Naive thymus-derived CD4-positive, alpha-beta T cell (primary cell): ENCODE measurements at regions not wholly inside any gene's neighbourhood (a gene's known extent, or its start where the extent isn't known, plus 50 kb on each side); places are given as distances from the start of the nearest gene placed in this dataset.

Experiments used
- ATAC-seq: fragments of 150-1000 bp; cut with Tn5 transposase; 2 replicates; pipeline ENCODE4 v1.10.0; 2021; ENCODE audit warnings: mild to moderate bottlenecking, moderate library complexity
- CTCF ChIA-PET: fragments of 350-600 bp; sonication (Branson Sonifier 250); formaldehyde crosslinking; loops from one replicate; lab custom pipeline; 2021; ENCODE audit warnings: antibody characterized with exemption; lab: Charles Lee
- POLR2A ChIA-PET: fragments of 350-600 bp; sonication (Branson Sonifier 250); formaldehyde crosslinking; loops from one replicate; lab custom pipeline; 2021; ENCODE audit warnings: antibody characterized with exemption, inconsistent platforms; lab: Charles Lee
- DNase-seq, 9 donors: peaks; one replicate each; pipeline versions ENCODE4 v3.0.0 to v3.0.0-alpha.2; 2020 to 2022; ENCODE audit warnings: mixed read lengths in 1 of 9
- H3K27ac ChIP-seq: one replicate; pipeline ENCODE4 v1.7.0; 2013; ENCODE audit warnings: mild to moderate bottlenecking, low read depth, low read length, moderate library complexity
- H3K27me3 ChIP-seq, 2 donors: one replicate each; pipeline ENCODE4 v1.7.0; 2013; ENCODE audit warnings: low read length in 2 of 2, mild to moderate bottlenecking in 2 of 2, moderate library complexity in 2 of 2; ENCODE audit not compliant: control insufficient read depth in 2 of 2, insufficient read depth in 2 of 2
- H3K36me3 ChIP-seq, 3 experiments: 1 replicate in 2 of 3; 2 replicates in 1 of 3; pipeline ENCODE4 v1.7.0; 2013; ENCODE audit warnings: low read length in 3 of 3, mild to moderate bottlenecking in 3 of 3, moderate library complexity in 1 of 3; ENCODE audit not compliant: insufficient read depth in 3 of 3, control insufficient read depth in 2 of 3
- H3K4me1 ChIP-seq, 2 donors: one replicate each; pipeline ENCODE4 v1.7.0; 2013; ENCODE audit warnings: low read length in 2 of 2, mild to moderate bottlenecking in 2 of 2, moderate library complexity in 1 of 2; ENCODE audit not compliant: control insufficient read depth in 2 of 2, insufficient read depth in 2 of 2
- H3K4me3 ChIP-seq: 2 replicates; pipeline ENCODE4 v1.7.0; 2013; ENCODE audit warnings: mild to moderate bottlenecking, low read length
- H3K9me3 ChIP-seq, 3 experiments: 1 replicate in 2 of 3; 2 replicates in 1 of 3; pipeline ENCODE4 v1.7.0; 2013; ENCODE audit warnings: low read length in 3 of 3; ENCODE audit not compliant: control insufficient read depth in 2 of 3
- H3K27ac Mint-ChIP-seq, 9 donors: one replicate each; pipeline ENCODE4 v1.8.0; 2020 to 2022; ENCODE audit warnings: mixed read lengths in 9 of 9, mild to moderate bottlenecking in 8 of 9, moderate library complexity in 5 of 9, inconsistent platforms in 2 of 9
- H3K27me3 Mint-ChIP-seq, 5 donors: one replicate each; pipeline ENCODE4 v1.8.0; 2021 to 2022; ENCODE audit warnings: mixed read lengths in 5 of 5, mild to moderate bottlenecking in 1 of 5
- H3K36me3 Mint-ChIP-seq, 5 donors: one replicate each; pipeline ENCODE4 v1.8.0; 2020 to 2022; ENCODE audit warnings: mixed read lengths in 5 of 5, mild to moderate bottlenecking in 3 of 5, inconsistent platforms in 1 of 5
- H3K4me1 Mint-ChIP-seq, 7 donors: one replicate each; pipeline ENCODE4 v1.8.0; 2020 to 2022; ENCODE audit warnings: mixed read lengths in 7 of 7, mild to moderate bottlenecking in 3 of 7, inconsistent platforms in 1 of 7
- H3K4me3 Mint-ChIP-seq, 10 donors: one replicate each; pipeline ENCODE4 v1.8.0; 2020 to 2022; ENCODE audit warnings: mild to moderate bottlenecking in 10 of 10, mixed read lengths in 10 of 10, moderate library complexity in 6 of 10, inconsistent platforms in 2 of 10
- H3K9me3 Mint-ChIP-seq, 11 donors: one replicate each; pipeline ENCODE4 v1.8.0; 2020 to 2022; ENCODE audit warnings: mixed read lengths in 11 of 11, mild to moderate bottlenecking in 4 of 11, inconsistent platforms in 1 of 11, moderate library complexity in 1 of 11
- intact Hi-C, 2 donors: fragments of 100-400 bp; cut with micrococcal nuclease; formaldehyde crosslinking; loops; one replicate each; pipeline ENCODE4 v1.15.1; 2023

DNA sequence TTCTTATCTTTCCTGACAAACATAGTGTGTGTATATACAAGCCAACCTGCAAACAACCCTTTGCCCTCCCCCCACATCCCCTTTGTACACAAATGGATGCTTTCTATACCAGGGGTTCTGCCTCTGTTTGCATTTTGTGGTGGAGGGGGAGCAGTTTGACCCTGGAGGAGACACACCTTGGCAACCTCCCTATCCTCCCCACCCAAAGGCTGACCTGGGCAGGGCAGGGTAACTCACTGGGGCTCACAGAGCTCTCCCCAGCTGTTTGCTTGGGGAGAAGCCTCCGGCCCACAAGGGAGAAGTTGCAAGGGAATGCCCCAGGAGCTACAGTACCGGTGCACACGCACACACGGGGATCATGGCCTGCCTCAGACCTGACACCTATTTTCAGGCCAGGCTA, 372.6 kb downstream of the BCOR start:
- Mint-ChIP-seq H3K27me3 (peaks cover 0 to 5% (median 0%) of the 10 kb centered on the region in 5 donors), H3K4me1 (peaks cover 0 to 8% (median 0%) of the 10 kb centered on the region in 7 donors), H3K9me3 (peaks cover 0 to 6% (median 0%) of the 10 kb centered on the region in 11 donors), H3K4me3 (no peak overlapping the region), H3K36me3 (no peaks in the 10 kb centered on the region), H3K27ac (no peak overlapping the region)
- intact Hi-C loops, result no loop called here
- Histone ChIP-seq H3K27me3 (no peaks in the 10 kb centered on the region), H3K36me3 (no peaks in the 10 kb centered on the region), H3K9me3 (no peaks in the 10 kb centered on the region), H3K27ac (no peak overlapping the region), H3K4me3 (no peak overlapping the region), H3K4me1 (no peaks in the 10 kb centered on the region)
- CTCF ChIA-PET, result interaction anchor here (0.7 kb wide), 1 partner anchor 459 kb away, joined by 3 read pairs; no protein-coding TSS in a partner anchor
- POLR2A ChIA-PET, result no interaction called here
- DNase-seq (no peak), ATAC-seq (no peak)

DNA sequence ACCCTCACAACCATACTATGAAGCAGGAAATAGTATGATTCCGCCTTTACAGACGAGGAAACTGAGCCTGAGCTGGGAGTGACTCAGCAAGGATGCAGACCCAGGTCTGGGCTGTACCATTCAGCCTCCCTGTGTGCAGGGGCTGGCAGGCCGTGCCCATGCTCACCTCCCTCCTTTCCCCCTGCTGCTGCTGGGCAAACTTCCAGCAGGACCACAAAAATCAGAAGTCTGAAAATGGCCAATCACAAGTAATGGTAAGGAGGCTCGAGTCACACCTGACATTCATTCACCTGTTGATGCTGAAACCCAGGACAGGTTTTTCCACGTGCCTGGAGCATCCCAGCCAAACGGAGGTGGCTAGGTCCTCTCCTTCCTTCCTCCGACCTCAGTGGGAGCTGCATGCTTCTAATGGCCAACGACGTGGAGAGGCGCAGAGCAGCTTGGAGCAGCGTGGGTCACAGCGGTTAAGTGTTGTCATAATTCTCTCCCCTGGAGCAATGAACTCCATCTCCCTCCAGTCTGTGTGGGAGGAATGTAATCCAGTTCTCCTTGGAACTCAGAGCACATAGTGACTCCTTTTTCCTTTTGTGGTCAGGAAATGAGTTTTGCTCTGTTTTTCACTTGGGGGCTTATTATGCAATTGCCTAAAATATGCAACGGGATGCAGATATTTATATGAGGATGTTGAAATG, 371.7 kb downstream of the BCOR start:
- Mint-ChIP-seq H3K4me1 (peaks cover 0 to 13% (median 5%) of the 10 kb centered on the region in 7 donors), H3K36me3 (no peaks in the 10 kb centered on the region), H3K9me3 (peaks cover 0 to 6% (median 0%) of the 10 kb centered on the region in 11 donors), H3K27me3 (peaks cover 0 to 5% (median 0%) of the 10 kb centered on the region in 5 donors), H3K27ac (no peak overlapping the region), H3K4me3 (no peak overlapping the region)
- no peak overlapping the region for H3K27ac ChIP-seq
- CTCF ChIA-PET, result no interaction called here
- H3K36me3 ChIP-seq, result no peaks in the 10 kb centered on the region
- no peaks in the 10 kb centered on the region for H3K27me3 ChIP-seq
- H3K4me3 ChIP-seq, result no peak overlapping the region
- DNase-seq (no peak), ATAC-seq (no peak)
- no peaks in the 10 kb centered on the region for H3K4me1 ChIP-seq
- POLR2A ChIA-PET, result no interaction called here
- intact Hi-C loops, result no loop called here
- H3K9me3 ChIP-seq, result no peaks in the 10 kb centered on the region

- intact Hi-C loops, result no loop called here
- peaks cover 0 to 5% (median 0%) of the 10 kb centered on the region in 5 donors for H3K27me3 Mint-ChIP-seq
- no peaks in the 10 kb centered on the region for H3K36me3 ChIP-seq
- H3K4me3 ChIP-seq, result no peak overlapping the region
- no peaks in the 10 kb centered on the region for H3K36me3 Mint-ChIP-seq
- H3K9me3 Mint-ChIP-seq, result peaks cover 0 to 6% (median 0%) of the 10 kb centered on the region in 11 donors
- H3K27me3 ChIP-seq, result no peaks in the 10 kb centered on the region
- POLR2A ChIA-PET, result no interaction called here
- no peaks in the 10 kb centered on the region for H3K9me3 ChIP-seq
- H3K4me1 Mint-ChIP-seq, result peaks cover 0 to 16% (median 5%) of the 10 kb centered on the region in 7 donors
- DNase-seq (no peak), ATAC-seq (no peak)
- CTCF ChIA-PET, result no interaction called here
- no peak overlapping the region for H3K27ac Mint-ChIP-seq
- H3K4me3 Mint-ChIP-seq, result no peak overlapping the region
- H3K4me1 ChIP-seq, result no peaks in the 10 kb centered on the region
- no peak overlapping the region for H3K27ac ChIP-seq
These were observed 371.0 kb downstream of the BCOR start for GRCh38 chrX:39726771-39727170.

DNA sequence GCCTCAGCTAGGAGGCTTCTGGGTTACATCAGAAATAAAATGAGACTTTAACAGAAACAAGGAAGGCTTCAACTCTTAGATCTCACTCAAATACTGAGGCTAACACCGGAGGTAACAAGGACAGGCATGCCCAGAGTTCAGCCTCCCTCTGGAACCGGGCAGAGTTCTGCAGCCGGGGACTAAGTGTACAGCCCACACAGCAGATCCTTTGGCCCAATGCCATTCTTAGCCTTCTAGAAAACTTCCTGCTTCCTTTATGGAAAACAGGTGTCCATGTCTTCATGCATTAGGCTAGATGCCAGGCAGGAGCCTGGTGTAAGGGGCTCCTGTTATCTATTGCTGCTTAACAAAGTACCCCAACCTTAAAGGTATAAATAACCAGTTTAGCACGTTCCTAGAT, 369.7 kb downstream of the BCOR start:
- H3K27ac ChIP-seq, result no peak overlapping the region
- peaks cover 0 to 5% (median 0%) of the 10 kb centered on the region in 5 donors for H3K27me3 Mint-ChIP-seq
- H3K36me3 Mint-ChIP-seq, result no peaks in the 10 kb centered on the region
- H3K9me3 Mint-ChIP-seq, result peaks cover 0 to 6% (median 0%) of the 10 kb centered on the region in 11 donors
- ATAC-seq, result no peak
- no peaks in the 10 kb centered on the region for H3K36me3 ChIP-seq
- no peaks in the 10 kb centered on the region for H3K4me1 ChIP-seq
- POLR2A ChIA-PET, result no interaction called here
- intact Hi-C loops, result no loop called here
- H3K27me3 ChIP-seq, result no peaks in the 10 kb centered on the region
- H3K4me1 Mint-ChIP-seq, result peaks cover 0 to 20% (median 5%) of the 10 kb centered on the region in 7 donors
- no peak overlapping the region for H3K4me3 ChIP-seq
- no peak overlapping the region for H3K4me3 Mint-ChIP-seq
- no peaks in the 10 kb centered on the region for H3K9me3 ChIP-seq
- H3K27ac Mint-ChIP-seq, result no peak overlapping the region
- no peak for DNase-seq
- CTCF ChIA-PET, result no interaction called here

DNA sequence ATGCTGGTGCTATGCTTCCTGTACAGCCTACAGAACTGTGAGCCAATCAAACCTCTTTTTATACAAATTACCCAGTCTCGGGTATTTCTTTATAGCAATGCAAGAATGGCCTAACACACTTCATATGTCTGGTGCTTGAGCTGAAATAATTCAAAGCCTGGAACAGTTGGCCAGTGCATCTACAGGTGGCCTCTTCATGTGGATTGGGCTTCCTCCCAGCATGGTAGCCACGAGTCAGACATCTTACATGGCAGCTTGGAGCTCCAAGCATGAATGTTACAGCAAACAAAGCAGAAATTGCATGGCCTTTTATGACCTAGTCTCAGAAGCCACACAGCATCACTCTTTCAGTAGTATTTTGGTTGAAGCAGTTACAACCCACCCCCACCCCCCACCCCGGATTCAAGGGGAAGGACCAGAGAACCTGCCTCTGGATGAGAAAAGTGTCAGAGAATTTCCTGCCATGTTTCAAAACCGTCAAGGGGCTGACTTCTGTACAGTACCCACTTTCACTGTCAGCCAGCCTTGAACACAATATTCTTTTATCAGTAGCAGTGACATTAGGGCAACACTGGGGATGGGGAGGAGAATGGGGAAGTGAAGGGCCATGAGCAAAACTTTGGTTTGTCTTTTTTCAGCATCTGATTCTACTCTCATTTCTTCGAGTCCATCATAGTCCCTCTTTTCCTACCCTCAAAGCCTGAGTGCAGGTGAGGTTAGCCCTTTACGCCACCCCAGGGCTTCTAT, 368.7 kb downstream of the BCOR start:
- no peaks in the 10 kb centered on the region for H3K9me3 ChIP-seq
- Mint-ChIP-seq H3K36me3 (no peaks in the 10 kb centered on the region), H3K9me3 (peaks cover 0 to 6% (median 0%) of the 10 kb centered on the region in 11 donors), H3K4me1 (peaks cover 0 to 21% (median 5%) of the 10 kb centered on the region in 7 donors), H3K27ac (no peak overlapping the region), H3K4me3 (no peak overlapping the region), H3K27me3 (peaks cover 0 to 3% (median 0%) of the 10 kb centered on the region in 5 donors)
- no peak overlapping the region for H3K27ac ChIP-seq
- intact Hi-C loops, result no loop called here
- H3K27me3 ChIP-seq, result no peaks in the 10 kb centered on the region
- H3K4me3 ChIP-seq, result no peak overlapping the region
- POLR2A ChIA-PET, result no interaction called here
- no peaks in the 10 kb centered on the region for H3K36me3 ChIP-seq
- H3K4me1 ChIP-seq, result no peaks in the 10 kb centered on the region
- ATAC-seq (no peak), DNase-seq (no peak)
- CTCF ChIA-PET, result no interaction called here

GRCh38 chrX:39729981-39730661, 367.6 kb downstream of the BCOR start:
- POLR2A ChIA-PET, result interaction anchor here (0.9 to 1.3 kb wide), 3 partner anchors 23 to 423 kb away, joined by 3 to 5 read pairs (median 3); no protein-coding TSS in a partner anchor
- Mint-ChIP-seq H3K9me3 (peaks cover 0 to 6% (median 0%) of the 10 kb centered on the region in 11 donors), H3K27me3 (no peaks in the 10 kb centered on the region), H3K36me3 (no peaks in the 10 kb centered on the region), H3K4me3 (peak overlapping the region in 1 of 10 donors; percentile 55), H3K27ac (no peak overlapping the region), H3K4me1 (peaks cover 0 to 15% (median 4%) of the 10 kb centered on the region in 7 donors)
- CTCF ChIA-PET, result interaction anchor here (0.9 to 1.6 kb wide), 6 partner anchors 14 to 740 kb away, joined by 3 to 4 read pairs (median 3); no protein-coding TSS in a partner anchor
- no peaks in the 10 kb centered on the region for H3K36me3 ChIP-seq
- DNase-seq, result no peak
- no peaks in the 10 kb centered on the region for H3K9me3 ChIP-seq
- intact Hi-C loops, result loop anchor here (1.0 to 10.0 kb wide), 14 partner anchors 37 to 738 kb away; no protein-coding TSS in a partner anchor
- H3K27ac ChIP-seq, result no peak overlapping the region
- H3K4me1 ChIP-seq, result no peaks in the 10 kb centered on the region
- no peaks in the 10 kb centered on the region for H3K27me3 ChIP-seq
- ATAC-seq, result no peak
- H3K4me3 ChIP-seq, result no peak overlapping the region
